Keratinocyte (primary cell): ENCODE measurements at regions not wholly inside any gene's neighbourhood (a gene's known extent, or its start where the extent isn't known, plus 50 kb on each side); places are given as distances from the start of the nearest gene placed in this dataset.

Experiments
- DNase-seq: peaks from one replicate; pipeline ENCODE4 v3.0.0-alpha.2; 2011; ENCODE audit warnings: low read depth, missing footprints, low spot score
- FAIRE-seq: peaks from 2 replicates; lab custom pipeline; 2011; peaks lifted over from hg19 to GRCh38; lab: Jason Lieb, UNC
- H2AFZ ChIP-seq: 2 replicates; pipeline ENCODE4 v1.6.0; 2012; ENCODE audit warnings: low read length, control low read depth, inconsistent platforms; ENCODE audit not compliant: control insufficient read depth
- H3K27ac ChIP-seq: 2 replicates; pipeline ENCODE4 v1.5.1; 2011; ENCODE audit warnings: low read length; ENCODE audit not compliant: control insufficient read depth, insufficient read depth
- H3K27me3 ChIP-seq: 3 replicates; pipeline ENCODE4 v1.6.0; 2011; ENCODE audit warnings: low read length; ENCODE audit not compliant: control insufficient read depth, insufficient read depth; ENCODE audit errors: extremely low read depth
- H3K36me3 ChIP-seq, 2 experiments: 2 replicates in 1 of 2; 3 replicates in 1 of 2; pipeline ENCODE4 v1.5.1; 2011; ENCODE audit warnings: low read length in 2 of 2, mild to moderate bottlenecking in 1 of 2; ENCODE audit not compliant: control insufficient read depth in 2 of 2, insufficient read depth in 2 of 2; ENCODE audit errors: extremely low read depth in 1 of 2
- H3K4me1 ChIP-seq: 3 replicates; pipeline ENCODE4 v1.5.1; 2011; ENCODE audit warnings: low read length; ENCODE audit not compliant: control insufficient read depth, insufficient read depth; ENCODE audit errors: extremely low read depth
- H3K4me2 ChIP-seq: 3 replicates; pipeline ENCODE4 v1.6.0; 2011; ENCODE audit warnings: low read depth, low read length; ENCODE audit not compliant: control insufficient read depth, insufficient read depth; ENCODE audit errors: extremely low read depth
- H3K4me3 ChIP-seq, 3 experiments: fragments of 200-600 bp in 1 of 3; sonication (generic) in 1 of 3; 2 replicates in 2 of 3; 3 replicates in 1 of 3; pipeline ENCODE4 v1.5.1; 2011 to 2016; ENCODE audit warnings: low read length in 3 of 3, mild to moderate bottlenecking in 3 of 3, control low read depth in 2 of 3, inconsistent platforms in 1 of 3, low read depth in 1 of 3, mixed read lengths in 1 of 3, mixed run types in 1 of 3, moderate library complexity in 1 of 3; ENCODE audit not compliant: control insufficient read depth in 2 of 3, insufficient read depth in 2 of 3; ENCODE audit errors: extremely low read depth in 1 of 3
- H3K79me2 ChIP-seq: 2 replicates; pipeline ENCODE4 v1.6.0; 2012; ENCODE audit warnings: low read length; ENCODE audit not compliant: control insufficient read depth, insufficient read depth
- H3K9ac ChIP-seq: 3 replicates; pipeline ENCODE4 v1.6.0; 2011; ENCODE audit warnings: low read length; ENCODE audit not compliant: control insufficient read depth, insufficient read depth; ENCODE audit errors: extremely low read depth
- H3K9me1 ChIP-seq: 3 replicates; pipeline ENCODE4 v1.6.0; 2011; ENCODE audit warnings: low read length; ENCODE audit not compliant: control insufficient read depth, insufficient read depth; ENCODE audit errors: extremely low read depth
- H3K9me3 ChIP-seq: 2 replicates; pipeline ENCODE4 v1.5.1; 2012; ENCODE audit warnings: low read depth, low read length; ENCODE audit not compliant: control insufficient read depth
- H4K20me1 ChIP-seq: 3 replicates; pipeline ENCODE4 v1.6.0; 2011; ENCODE audit warnings: low read length; ENCODE audit not compliant: control insufficient read depth, insufficient read depth; ENCODE audit errors: extremely low read depth
- CTCF ChIP-seq, 3 experiments: IDR thresholded peaks in 1 of 3; conservative IDR thresholded peaks in 1 of 3; optimal IDR thresholded peaks in 1 of 3; 2 replicates in 2 of 3; 3 replicates in 1 of 3; pipeline versions ENCODE3 to v1.5.1; 2011; ENCODE audit warnings: low read length in 3 of 3, mild to moderate bottlenecking in 3 of 3, moderate library complexity in 2 of 3, control low read depth in 1 of 3, inconsistent platforms in 1 of 3; ENCODE audit not compliant: insufficient read depth in 2 of 3; ENCODE audit errors: extremely low read depth in 1 of 3
- EZH2 ChIP-seq: IDR thresholded peaks from one replicate; pipeline ENCODE4 v1.6.1; 2012; ENCODE audit warnings: inconsistent platforms, mild to moderate bottlenecking, low read length, moderate library complexity
- dilution Hi-C: fragments of 300-500 bp; cut with MboI; formaldehyde crosslinking; loops from one replicate; pipeline ENCODE4 v1.7.0; 2020; ENCODE audit warnings: low sequenced_read_pairs; ENCODE audit not compliant: extremely low pct_ligation_motif_present

GRCh38 chr3:84023842-84024241 is 934.9 kb upstream of the CADM2 start:
- Histone ChIP-seq H3K27ac (no peak overlapping the region), H2AFZ (no peak overlapping the region), H3K79me2 (no peaks in the 10 kb centered on the region), H3K36me3 (no peaks in the 10 kb centered on the region), H3K4me3 (no peak overlapping the region), H3K27me3 (no peaks in the 10 kb centered on the region), H3K9me1 (no peaks in the 10 kb centered on the region), H3K9me3 (no peaks in the 10 kb centered on the region), H3K4me1 (no peaks in the 10 kb centered on the region), H4K20me1 (no peaks in the 10 kb centered on the region), H3K4me2 (no peak overlapping the region), H3K9ac (no peak overlapping the region)
- TF ChIP-seq CTCF (optimal IDR thresholded peaks at IDR 0.05 in 1 of 3, IDR thresholded peaks at IDR 0.05 in 1 of 3, conservative IDR thresholded peaks at IDR 0.05 in 1 of 3; ENCODE audit: extremely low read depth in 1 of 3, insufficient read depth in 2 of 3, low read length in 3 of 3): no peak
- TF ChIP-seq EZH2: no peak
- DNase-seq: no peak
- no peak for FAIRE-seq
- dilution Hi-C loops: no loop called here

- DNase-seq (no peak), FAIRE-seq (no peak)
- no peaks in the 10 kb centered on the region for H3K79me2 ChIP-seq
- H3K4me1 ChIP-seq: no peaks in the 10 kb centered on the region
- H3K4me2 ChIP-seq: no peak overlapping the region
- H3K9ac ChIP-seq: no peak overlapping the region
- no peaks in the 10 kb centered on the region for H4K20me1 ChIP-seq
- dilution Hi-C loops: no loop called here
- no peaks in the 10 kb centered on the region for H3K9me3 ChIP-seq
- H3K36me3 ChIP-seq: no peaks in the 10 kb centered on the region
- no peak for TF ChIP-seq CTCF (optimal IDR thresholded peaks at IDR 0.05 in 1 of 3, IDR thresholded peaks at IDR 0.05 in 1 of 3, conservative IDR thresholded peaks at IDR 0.05 in 1 of 3; ENCODE audit: extremely low read depth in 1 of 3, insufficient read depth in 2 of 3, low read length in 3 of 3)
- no peak for TF ChIP-seq EZH2
- no peaks in the 10 kb centered on the region for H3K9me1 ChIP-seq
- no peaks in the 10 kb centered on the region for H3K27me3 ChIP-seq
- no peak overlapping the region for H3K4me3 ChIP-seq
- H3K27ac ChIP-seq: no peak overlapping the region
- H2AFZ ChIP-seq: no peak overlapping the region
Measured at GRCh38 chr3:84039099-84039498, 919.7 kb upstream of the CADM2 start.
